Esophagus squamous epithelium (tissue), 5 donors: ENCODE measurements at regions not wholly inside any gene's neighbourhood (a gene's known extent, or its start where the extent isn't known, plus 50 kb on each side); places are given as distances from the start of the nearest gene placed in this dataset.

Experiments used
- DNase-seq: peaks from one replicate; lab custom pipeline; 2025; lab: John Stamatoyannopoulos, UW
- H3K27ac ChIP-seq, 4 donors: fragments of 200-600 bp; sonication (generic); one replicate each; pipeline ENCODE4 v1.5.1; 2016 to 2019; ENCODE audit warnings: mild to moderate bottlenecking in 1 of 4
- H3K27me3 ChIP-seq, 4 donors: fragments of 200-600 bp; sonication (generic); 1 replicate in 3 of 4; 2 replicates in 1 of 4; pipeline versions ENCODE4 v1.5.1 to v1.6.0; 2017 to 2021; ENCODE audit warnings: antibody characterized with exemption in 1 of 4
- H3K36me3 ChIP-seq, 3 donors: fragments of 200-600 bp; sonication (generic); one replicate each; pipeline ENCODE4 v1.5.1; 2016 to 2019
- H3K4me1 ChIP-seq, 3 donors: fragments of 200-600 bp; sonication (generic); one replicate each; pipeline ENCODE4 v1.5.1; 2017 to 2019
- H3K4me3 ChIP-seq, 4 donors: fragments of 200-600 bp; sonication (generic); 1 replicate in 3 of 4; 2 replicates in 1 of 4; pipeline ENCODE4 v1.5.1; 2016 to 2019; ENCODE audit warnings: mild to moderate bottlenecking in 2 of 4, moderate library complexity in 1 of 4
- H3K9me3 ChIP-seq, 3 donors: fragments of 200-600 bp; sonication (generic); one replicate each; pipeline ENCODE4 v1.5.1; 2016 to 2019
- POLR2A ChIP-seq, 4 donors: fragments of 450-650 bp; IDR thresholded peaks; one replicate each; pipeline ENCODE4 v1.6.1; 2017; ENCODE audit warnings: antibody characterized with exemption in 4 of 4, mild to moderate bottlenecking in 4 of 4, moderate library complexity in 3 of 4
- WGBS, 2 donors: methylation state at CpG; one replicate each; pipeline ENCODE4 v1.1.5; 2018; 5-methylcytosine and 5-hydroxymethylcytosine counted together
- intact Hi-C: fragments of 100-400 bp; cut with DNase I; formaldehyde crosslinking; loops from one replicate; pipeline ENCODE4 v1.15.0; 2022
- TF ChIP-seq, protein P1 (sequence below), 6 experiments: fragments of 450-650 bp in 4 of 6; fragments of 200-600 bp in 2 of 6; sonication (generic) in 2 of 6; IDR thresholded peaks; one replicate each; pipeline ENCODE4 v1.5.1; 2016 to 2019; ENCODE audit warnings: antibody characterized with exemption in 6 of 6, mild to moderate bottlenecking in 4 of 6, moderate library complexity in 4 of 6
- donor health status: DM: yes; HTN: yes; CAD: no.

DNA sequence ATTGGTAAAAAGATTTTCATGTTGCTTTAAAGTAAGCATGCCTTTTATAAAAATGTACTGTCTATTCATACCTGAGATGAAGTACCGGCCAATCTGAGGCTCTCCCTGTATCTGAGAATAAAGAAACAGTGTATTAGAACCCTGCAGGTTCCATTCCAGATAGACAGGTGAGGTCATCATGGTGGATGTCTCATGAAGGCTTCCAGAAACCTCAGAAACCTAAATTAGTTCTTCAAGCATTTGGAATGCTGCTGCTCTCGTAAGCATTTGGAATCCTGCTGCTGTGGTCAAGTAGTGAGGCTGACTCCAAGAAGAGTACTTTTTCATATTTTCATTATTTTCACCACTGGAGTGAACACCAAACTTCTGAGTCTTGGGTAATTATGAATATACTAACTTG, 642.3 kb downstream of the MAFB start:
- Histone ChIP-seq H3K4me1 (no peaks in the 10 kb centered on the region), H3K36me3 (no peaks in the 10 kb centered on the region), H3K27me3 (no peaks in the 10 kb centered on the region), H3K27ac (no peak overlapping the region), H3K4me3 (no peak overlapping the region), H3K9me3 (no peaks in the 10 kb centered on the region)
- TF ChIP-seq POLR2A (IDR thresholded peaks at IDR 0.05) = no peak
- TF ChIP-seq, protein P1, sequence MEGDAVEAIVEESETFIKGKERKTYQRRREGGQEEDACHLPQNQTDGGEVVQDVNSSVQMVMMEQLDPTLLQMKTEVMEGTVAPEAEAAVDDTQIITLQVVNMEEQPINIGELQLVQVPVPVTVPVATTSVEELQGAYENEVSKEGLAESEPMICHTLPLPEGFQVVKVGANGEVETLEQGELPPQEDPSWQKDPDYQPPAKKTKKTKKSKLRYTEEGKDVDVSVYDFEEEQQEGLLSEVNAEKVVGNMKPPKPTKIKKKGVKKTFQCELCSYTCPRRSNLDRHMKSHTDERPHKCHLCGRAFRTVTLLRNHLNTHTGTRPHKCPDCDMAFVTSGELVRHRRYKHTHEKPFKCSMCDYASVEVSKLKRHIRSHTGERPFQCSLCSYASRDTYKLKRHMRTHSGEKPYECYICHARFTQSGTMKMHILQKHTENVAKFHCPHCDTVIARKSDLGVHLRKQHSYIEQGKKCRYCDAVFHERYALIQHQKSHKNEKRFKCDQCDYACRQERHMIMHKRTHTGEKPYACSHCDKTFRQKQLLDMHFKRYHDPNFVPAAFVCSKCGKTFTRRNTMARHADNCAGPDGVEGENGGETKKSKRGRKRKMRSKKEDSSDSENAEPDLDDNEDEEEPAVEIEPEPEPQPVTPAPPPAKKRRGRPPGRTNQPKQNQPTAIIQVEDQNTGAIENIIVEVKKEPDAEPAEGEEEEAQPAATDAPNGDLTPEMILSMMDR (IDR thresholded peaks at IDR 0.05) = no peak
- DNase-seq = no peak
- 90 to 91% methylated on average over 2 of the region's 2 CpGs for WGBS, 2 donors
- intact Hi-C loops = no loop called here

DNA sequence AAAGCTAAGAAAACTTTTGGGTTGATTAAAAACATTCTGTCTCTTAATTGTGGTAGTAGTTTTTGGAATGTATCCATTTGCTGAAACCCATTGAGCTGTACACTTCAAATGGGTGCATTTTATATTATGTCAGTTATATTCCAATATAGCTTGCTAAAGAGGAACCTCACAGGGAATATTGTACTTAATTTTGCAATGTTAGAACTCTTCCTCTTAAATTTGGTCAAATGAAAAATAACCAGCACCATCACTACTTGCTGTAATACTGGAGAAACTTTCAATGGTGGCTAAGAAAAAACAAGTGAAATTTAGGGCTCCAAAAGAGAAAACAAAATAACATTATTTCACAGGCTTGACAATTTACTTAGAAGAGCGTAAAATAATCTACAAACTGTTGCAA, 651.5 kb downstream of the MAFB start:
- intact Hi-C loops = no loop called here
- Histone ChIP-seq H3K4me3 (no peak overlapping the region), H3K9me3 (no peaks in the 10 kb centered on the region), H3K27me3 (no peaks in the 10 kb centered on the region), H3K36me3 (no peaks in the 10 kb centered on the region), H3K27ac (no peak overlapping the region), H3K4me1 (no peaks in the 10 kb centered on the region)
- TF ChIP-seq, protein P1 (IDR thresholded peaks at IDR 0.05) = no peak
- no peak for TF ChIP-seq POLR2A (IDR thresholded peaks at IDR 0.05)
- 88 to 94% methylated on average over 1 of the region's 1 CpG for WGBS, 2 donors
- no peak for DNase-seq

DNA sequence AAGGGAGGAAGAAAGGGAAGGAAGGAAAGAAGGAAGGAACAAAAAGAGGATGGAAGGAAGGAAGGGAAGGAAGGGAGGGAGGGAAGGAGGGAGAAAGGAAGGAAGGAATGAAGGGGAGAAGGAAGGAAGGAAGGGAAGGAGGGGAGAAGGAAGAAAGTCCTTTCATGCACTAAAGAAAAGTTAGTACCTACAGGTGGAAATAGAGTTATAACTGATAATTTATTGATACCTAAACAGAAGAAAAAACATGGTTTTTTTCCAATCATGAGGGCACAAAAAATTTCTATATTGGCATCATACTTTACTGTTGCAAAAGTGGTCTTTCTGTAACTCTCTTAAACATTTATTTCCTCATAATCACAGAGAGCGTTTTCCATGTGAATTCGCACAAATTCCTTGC, 659.4 kb downstream of the MAFB start:
- TF ChIP-seq, protein P1 (IDR thresholded peaks at IDR 0.05) = no peak
- TF ChIP-seq POLR2A (IDR thresholded peaks at IDR 0.05) = no peak
- DNase-seq = no peak
- intact Hi-C loops = no loop called here
- Histone ChIP-seq H3K36me3 (no peaks in the 10 kb centered on the region), H3K4me3 (no peak overlapping the region), H3K9me3 (no peaks in the 10 kb centered on the region), H3K27ac (no peak overlapping the region), H3K4me1 (no peaks in the 10 kb centered on the region), H3K27me3 (no peaks in the 10 kb centered on the region)
- WGBS, 2 donors = 95 to 96% methylated on average over 2 of the region's 2 CpGs

DNA sequence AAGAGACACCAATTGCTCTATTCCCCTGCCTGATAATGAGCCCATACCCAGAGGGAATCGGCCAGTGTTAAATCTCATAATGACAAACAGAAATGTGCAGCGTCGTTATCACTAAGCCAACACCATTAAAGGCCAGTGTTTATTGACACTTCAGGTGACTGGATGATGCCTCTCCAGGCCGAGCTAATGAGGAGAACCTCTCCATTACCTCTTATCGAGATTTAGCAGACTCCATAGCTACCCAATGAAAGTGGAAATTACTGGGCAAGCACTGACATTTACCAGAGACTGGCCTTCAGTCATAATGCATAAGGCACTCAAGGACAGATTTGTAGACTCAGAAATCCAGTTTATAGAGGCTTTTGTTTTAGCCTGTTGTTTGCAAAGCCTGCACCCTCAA, 669.5 kb downstream of the MAFB start:
- WGBS, 2 donors = 41 to 79% methylated on average over 5 of the region's 5 CpGs
- Histone ChIP-seq H3K27ac (no peak overlapping the region), H3K9me3 (no peaks in the 10 kb centered on the region), H3K36me3 (no peaks in the 10 kb centered on the region), H3K27me3 (no peaks in the 10 kb centered on the region), H3K4me1 (peaks cover 0 to 19% (median 0%) of the 10 kb centered on the region in 3 donors), H3K4me3 (no peak overlapping the region)
- DNase-seq = no peak
- TF ChIP-seq, protein P1 (IDR thresholded peaks at IDR 0.05) = no peak
- TF ChIP-seq POLR2A (IDR thresholded peaks at IDR 0.05) = no peak
- intact Hi-C loops = no loop called here

DNA sequence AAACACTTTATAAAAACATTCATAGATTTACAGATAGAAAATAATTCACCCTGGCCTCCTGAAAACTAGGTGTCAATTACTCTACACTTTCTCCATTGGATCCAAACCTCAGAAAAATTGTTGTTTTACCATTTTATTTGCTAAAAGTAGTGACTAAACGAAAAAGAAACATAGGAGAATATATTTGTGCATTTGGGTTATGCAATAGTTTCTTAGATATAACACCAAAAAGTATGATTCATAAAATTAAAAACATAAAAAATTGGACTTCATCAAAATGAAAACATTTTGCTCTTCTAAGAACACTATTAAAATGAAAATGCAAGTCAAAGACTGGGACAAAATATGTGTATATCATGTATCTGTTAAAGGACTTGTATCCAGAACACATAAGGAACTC, 671.3 kb downstream of the MAFB start:
- DNase-seq = no peak
- no peak for TF ChIP-seq POLR2A (IDR thresholded peaks at IDR 0.05)
- TF ChIP-seq, protein P1 (IDR thresholded peaks at IDR 0.05) = no peak
- Histone ChIP-seq H3K4me3 (no peak overlapping the region), H3K27me3 (no peaks in the 10 kb centered on the region), H3K9me3 (no peaks in the 10 kb centered on the region), H3K4me1 (peaks cover 0 to 19% (median 0%) of the 10 kb centered on the region in 3 donors), H3K27ac (peak overlapping the region in 3 of 4 donors; percentile 36 to 57 (median 50)), H3K36me3 (no peaks in the 10 kb centered on the region)
- WGBS, 2 donors = 18 to 20% methylated on average over 1 of the region's 1 CpG
- intact Hi-C loops = no loop called here
